HFFc6 (cell line): ENCODE measurements at regions not wholly inside any gene's neighbourhood (a gene's known extent, or its start where the extent isn't known, plus 50 kb on each side); places are given as distances from the start of the nearest gene placed in this dataset.

Experiments
- DNase-seq: peaks from one replicate; pipeline ENCODE4 v3.0.0-alpha.2; 2018
- H3K27ac Mint-ChIP-seq: 2 replicates; pipeline ENCODE4 v1.8.0; 2020; ENCODE audit warnings: mild to moderate bottlenecking, mixed read lengths
- H3K27me3 Mint-ChIP-seq: 2 replicates; pipeline ENCODE4 v1.8.0; 2021; ENCODE audit warnings: mild to moderate bottlenecking, moderate library complexity, mixed read lengths; ENCODE audit not compliant: insufficient read depth
- H3K36me3 Mint-ChIP-seq: 2 replicates; pipeline ENCODE4 v1.8.0; 2021; ENCODE audit warnings: low read depth, mixed read lengths
- H3K4me1 Mint-ChIP-seq: 2 replicates; pipeline ENCODE4 v1.8.0; 2020; ENCODE audit warnings: low read depth, mixed read lengths
- H3K4me3 Mint-ChIP-seq: 2 replicates; pipeline ENCODE4 v1.8.0; 2020; ENCODE audit warnings: mild to moderate bottlenecking, moderate library complexity, mixed read lengths
- H3K9me3 Mint-ChIP-seq: 2 replicates; pipeline ENCODE4 v1.8.0; 2020; ENCODE audit warnings: mild to moderate bottlenecking, mixed read lengths
- CTCF ChIP-seq: fragments of 200-600 bp; sonication (generic); IDR thresholded peaks from 2 replicates; pipeline ENCODE4 v1.5.0; 2021; ENCODE audit warnings: antibody characterized with exemption, mild to moderate bottlenecking

- Mint-ChIP-seq H3K4me1 (no peaks in the 10 kb centered on the region), H3K36me3 (no peaks in the 10 kb centered on the region), H3K27me3 (peaks cover 7% of the 10 kb centered on the region), H3K4me3 (no peak overlapping the region), H3K27ac (no peak overlapping the region), H3K9me3 (no peaks in the 10 kb centered on the region)
- no peak for DNase-seq
- peak; percentile 45 for TF ChIP-seq CTCF
Measured at GRCh38 chr11:32487270-32487669, 51.9 kb upstream of the WT1 start.

- H3K27ac Mint-ChIP-seq = no peak overlapping the region
Measured at GRCh38 chr11:32485733-32486132, 50.4 kb upstream of the WT1 start.

More at GRCh38 chr11:32485733-32486132, 50.4 kb upstream of the WT1 start:
- no peaks in the 10 kb centered on the region for H3K36me3 Mint-ChIP-seq
- DNase-seq = no peak
- no peak overlapping the region for H3K4me3 Mint-ChIP-seq
- H3K4me1 Mint-ChIP-seq = no peaks in the 10 kb centered on the region
- TF ChIP-seq CTCF = no peak
- no peaks in the 10 kb centered on the region for H3K9me3 Mint-ChIP-seq
- H3K27me3 Mint-ChIP-seq = peaks cover 7% of the 10 kb centered on the region
